ENCODE measurements at regions not wholly inside any gene's neighbourhood (a gene's known extent, or its start where the extent isn't known, plus 50 kb on each side); places are given as distances from the start of the nearest gene placed in this dataset.

DNA sequence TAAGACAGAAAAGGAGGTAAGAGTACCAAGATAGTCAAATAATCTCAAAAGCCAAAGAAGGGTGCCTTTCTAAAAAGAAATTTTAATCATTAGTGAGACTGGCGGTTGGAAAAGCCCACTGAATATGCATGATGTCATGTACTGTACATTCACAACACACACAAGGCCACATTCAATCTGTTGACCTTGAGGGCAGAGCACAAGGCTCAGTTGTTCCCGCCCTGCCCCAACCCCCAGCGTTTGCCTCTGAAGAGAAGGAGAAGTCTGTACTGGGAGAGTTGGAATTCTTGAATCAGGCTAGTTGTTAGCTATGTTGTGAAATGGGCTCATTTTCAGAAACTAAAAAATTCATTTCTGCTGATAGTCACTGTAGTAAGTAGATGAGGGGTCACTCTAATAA, 50.2 kb upstream of the NID2 start:
- TF ChIP-seq, protein P1, sequence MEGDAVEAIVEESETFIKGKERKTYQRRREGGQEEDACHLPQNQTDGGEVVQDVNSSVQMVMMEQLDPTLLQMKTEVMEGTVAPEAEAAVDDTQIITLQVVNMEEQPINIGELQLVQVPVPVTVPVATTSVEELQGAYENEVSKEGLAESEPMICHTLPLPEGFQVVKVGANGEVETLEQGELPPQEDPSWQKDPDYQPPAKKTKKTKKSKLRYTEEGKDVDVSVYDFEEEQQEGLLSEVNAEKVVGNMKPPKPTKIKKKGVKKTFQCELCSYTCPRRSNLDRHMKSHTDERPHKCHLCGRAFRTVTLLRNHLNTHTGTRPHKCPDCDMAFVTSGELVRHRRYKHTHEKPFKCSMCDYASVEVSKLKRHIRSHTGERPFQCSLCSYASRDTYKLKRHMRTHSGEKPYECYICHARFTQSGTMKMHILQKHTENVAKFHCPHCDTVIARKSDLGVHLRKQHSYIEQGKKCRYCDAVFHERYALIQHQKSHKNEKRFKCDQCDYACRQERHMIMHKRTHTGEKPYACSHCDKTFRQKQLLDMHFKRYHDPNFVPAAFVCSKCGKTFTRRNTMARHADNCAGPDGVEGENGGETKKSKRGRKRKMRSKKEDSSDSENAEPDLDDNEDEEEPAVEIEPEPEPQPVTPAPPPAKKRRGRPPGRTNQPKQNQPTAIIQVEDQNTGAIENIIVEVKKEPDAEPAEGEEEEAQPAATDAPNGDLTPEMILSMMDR (IDR thresholded peaks at IDR 0.05), result no peak
- no peak for DNase-seq (ENCODE audit: low spot score)

More for the DNA sequence above, 50.2 kb upstream of the NID2 start:
- Histone ChIP-seq H3K4me1 (no peaks in the 10 kb centered on the region), H3K9me3 (no peaks in the 10 kb centered on the region), H3K27ac (no peak overlapping the region), H3K36me3 (no peaks in the 10 kb centered on the region), H3K27me3 (no peaks in the 10 kb centered on the region), H3K4me3 (no peak overlapping the region)
